KG1 (cell line): ENCODE measurements at regions not wholly inside any gene's neighbourhood (a gene's known extent, or its start where the extent isn't known, plus 50 kb on each side); places are given as distances from the start of the nearest gene placed in this dataset.

Experiments used
- DNase-seq: peaks from one replicate; lab custom pipeline; 2025; lab: John Stamatoyannopoulos, UW

DNA sequence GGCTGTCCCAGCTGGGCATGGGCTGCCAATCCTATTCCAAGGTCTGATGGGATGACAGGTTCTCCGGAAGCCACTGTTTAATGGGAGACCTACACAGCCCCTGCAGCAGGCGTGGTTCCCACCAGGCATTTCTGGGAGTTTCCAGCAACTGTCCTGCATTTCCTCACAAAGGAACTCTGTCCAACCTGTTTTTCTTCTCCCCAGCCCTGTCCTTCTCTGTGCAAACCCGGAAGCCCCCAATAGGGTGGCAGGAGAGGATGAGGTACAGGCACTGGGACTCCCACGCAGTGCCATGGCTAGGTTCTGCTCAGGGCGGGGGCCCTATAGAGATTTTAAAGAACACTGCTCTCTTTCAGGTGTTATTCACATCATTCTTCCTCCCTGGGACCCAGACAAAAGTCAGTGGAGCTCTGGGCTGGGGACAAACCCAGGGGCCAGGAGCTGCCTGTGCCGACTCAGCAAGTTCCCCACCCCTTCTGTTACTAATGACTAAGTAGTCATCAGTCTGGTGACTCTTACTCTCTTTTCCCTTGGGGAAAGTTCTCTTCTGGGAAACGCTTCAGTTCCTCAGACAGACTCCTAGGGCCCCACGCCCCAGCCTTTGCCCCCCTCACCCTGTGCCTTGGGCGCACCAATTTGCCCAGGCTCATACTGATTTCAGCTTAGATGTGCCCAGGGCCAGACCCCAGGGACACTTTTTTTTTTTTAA, 97.7 kb downstream of the CD47 start:
- DNase-seq = no peak

DNA sequence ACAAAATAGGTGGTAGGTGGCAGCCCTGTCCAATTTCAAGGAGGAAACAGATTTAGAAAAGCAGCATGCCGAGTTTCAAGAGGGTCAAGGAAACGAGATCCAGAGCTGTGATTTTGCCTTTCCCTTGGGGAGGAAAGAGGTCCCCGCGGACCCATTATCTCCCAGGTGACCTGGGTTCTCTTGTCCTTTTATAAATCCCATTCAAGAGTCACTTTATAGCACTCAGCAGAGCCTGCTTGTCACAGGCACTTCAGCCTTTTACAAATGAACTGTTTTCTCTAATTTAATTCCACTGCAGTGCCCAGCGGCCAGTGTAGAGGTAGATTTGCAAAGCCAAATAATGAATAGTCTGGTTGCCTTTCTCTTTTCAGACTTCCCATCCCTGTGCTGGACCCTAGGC, 99.9 kb downstream of the CD47 start:
- DNase-seq = no peak

DNA sequence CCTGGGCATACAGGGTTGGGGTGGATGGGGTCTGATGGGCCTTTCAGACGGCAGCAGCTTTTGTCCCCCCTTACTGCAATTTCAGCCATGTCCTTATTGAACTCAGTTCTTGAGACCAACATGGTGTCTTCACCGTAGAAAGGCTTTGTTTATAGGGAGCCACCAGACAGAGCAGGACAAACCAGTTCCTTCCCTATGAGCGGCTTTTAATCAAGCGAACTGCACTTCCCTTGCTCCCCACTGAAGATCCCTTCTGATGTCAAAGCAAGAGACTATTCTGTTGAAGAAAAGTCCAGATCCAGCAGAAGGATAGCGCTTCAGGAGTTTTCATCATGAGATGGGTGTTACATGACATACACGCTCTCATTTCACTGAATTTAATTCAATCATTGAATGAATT, 100.4 kb downstream of the CD47 start:
- DNase-seq = no peak

GRCh38 chr3:107989661-107990060, 101.2 kb downstream of the CD47 start:
- DNase-seq = no peak

DNA sequence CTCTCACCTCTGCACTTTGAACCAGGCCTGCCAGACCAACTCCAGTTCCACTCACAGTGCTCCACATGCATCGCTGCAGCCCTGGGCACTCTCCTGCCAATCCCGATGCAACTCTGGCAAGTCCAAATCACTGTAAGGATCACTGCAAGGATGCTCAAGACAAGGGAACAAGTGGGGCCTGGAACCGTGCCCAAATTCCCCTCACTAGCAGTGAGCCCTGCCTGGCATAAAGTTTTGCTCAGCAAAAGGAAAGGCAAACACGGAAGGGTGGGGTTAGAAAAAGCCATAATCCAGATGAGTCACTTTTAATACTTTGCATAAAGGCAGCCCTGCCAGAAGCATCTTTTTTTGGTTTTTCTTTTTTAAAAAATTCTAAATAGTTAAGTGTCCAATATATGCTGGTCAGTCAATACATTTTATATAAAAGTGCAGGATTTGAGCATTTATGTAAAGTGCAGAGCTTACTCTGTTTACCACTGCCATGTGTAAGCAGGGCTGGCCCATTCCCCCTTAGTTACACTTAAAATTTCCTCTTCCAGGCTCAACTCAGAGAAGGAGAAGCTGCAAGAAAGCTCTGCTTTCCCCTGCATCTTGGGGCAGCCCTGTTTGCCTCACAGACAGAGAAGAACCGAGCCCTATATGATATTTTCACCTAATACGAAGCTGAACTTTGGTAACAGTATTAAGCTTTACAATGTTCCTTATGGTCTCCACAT, 102.2 kb downstream of the CD47 start:
- no peak for DNase-seq

- DNase-seq = no peak
These were observed 103.5 kb downstream of the CD47 start for GRCh38 chr3:107987036-107987939.

GRCh38 chr3:107986505-107986904, 104.3 kb downstream of the CD47 start:
- DNase-seq = no peak

DNA sequence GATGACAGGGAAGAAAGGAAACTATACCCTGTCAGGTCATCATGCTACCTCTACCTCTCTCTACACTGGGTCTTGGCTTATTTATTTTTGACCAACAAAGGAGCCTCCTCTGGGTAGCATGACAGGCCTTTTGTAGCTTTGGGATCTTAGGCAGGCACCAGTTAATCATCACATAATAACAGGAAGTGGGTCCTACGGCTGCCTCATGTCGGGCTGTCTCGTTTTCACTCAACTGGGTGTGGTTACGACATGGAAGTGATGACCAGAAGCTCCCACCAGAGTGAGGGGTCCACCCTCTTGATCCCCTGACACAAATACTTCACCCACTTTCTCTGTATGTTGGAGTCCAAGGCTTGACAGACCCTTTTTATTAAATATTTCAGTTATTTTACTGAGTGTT, 105.3 kb downstream of the CD47 start:
- no peak for DNase-seq

- DNase-seq = no peak
These were observed 107.6 kb downstream of the CD47 start for GRCh38 chr3:107983247-107983646.

GRCh38 chr3:107982165-107982564, 108.7 kb downstream of the CD47 start:
- no peak for DNase-seq

DNA sequence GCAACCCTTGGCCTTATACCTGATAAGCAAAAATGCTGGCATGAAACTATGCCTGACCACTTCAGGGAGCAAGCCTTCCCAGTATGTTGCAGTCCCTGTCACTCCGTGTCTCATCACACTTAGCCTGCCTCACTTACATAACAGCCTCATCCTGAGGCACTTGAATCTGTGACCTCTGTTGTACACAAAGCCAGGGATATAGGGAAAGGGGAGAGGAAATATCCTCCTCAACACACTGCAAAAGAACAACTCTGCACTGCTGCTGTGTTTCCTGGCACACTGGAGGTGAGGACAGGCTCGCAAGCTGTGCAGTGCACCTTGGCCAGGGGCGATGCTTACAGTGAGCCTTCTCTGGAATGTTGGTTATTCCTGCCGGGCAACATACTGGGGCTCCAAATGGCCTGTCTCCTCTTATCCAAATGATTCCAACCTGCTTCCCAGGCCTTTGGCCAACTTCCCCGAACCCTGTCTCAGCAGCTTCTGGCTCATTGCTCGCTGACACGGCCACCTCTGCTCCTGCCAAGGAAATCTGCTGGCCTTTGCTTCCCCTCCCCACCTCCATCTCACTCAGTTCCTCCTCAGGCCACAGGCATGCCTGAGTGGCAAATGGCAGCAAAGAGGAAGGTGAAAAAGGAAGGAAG, 109.2 kb downstream of the CD47 start:
- no peak for DNase-seq

- DNase-seq = no peak
These were observed 111.3 kb downstream of the CD47 start for GRCh38 chr3:107979538-107979937.

DNA sequence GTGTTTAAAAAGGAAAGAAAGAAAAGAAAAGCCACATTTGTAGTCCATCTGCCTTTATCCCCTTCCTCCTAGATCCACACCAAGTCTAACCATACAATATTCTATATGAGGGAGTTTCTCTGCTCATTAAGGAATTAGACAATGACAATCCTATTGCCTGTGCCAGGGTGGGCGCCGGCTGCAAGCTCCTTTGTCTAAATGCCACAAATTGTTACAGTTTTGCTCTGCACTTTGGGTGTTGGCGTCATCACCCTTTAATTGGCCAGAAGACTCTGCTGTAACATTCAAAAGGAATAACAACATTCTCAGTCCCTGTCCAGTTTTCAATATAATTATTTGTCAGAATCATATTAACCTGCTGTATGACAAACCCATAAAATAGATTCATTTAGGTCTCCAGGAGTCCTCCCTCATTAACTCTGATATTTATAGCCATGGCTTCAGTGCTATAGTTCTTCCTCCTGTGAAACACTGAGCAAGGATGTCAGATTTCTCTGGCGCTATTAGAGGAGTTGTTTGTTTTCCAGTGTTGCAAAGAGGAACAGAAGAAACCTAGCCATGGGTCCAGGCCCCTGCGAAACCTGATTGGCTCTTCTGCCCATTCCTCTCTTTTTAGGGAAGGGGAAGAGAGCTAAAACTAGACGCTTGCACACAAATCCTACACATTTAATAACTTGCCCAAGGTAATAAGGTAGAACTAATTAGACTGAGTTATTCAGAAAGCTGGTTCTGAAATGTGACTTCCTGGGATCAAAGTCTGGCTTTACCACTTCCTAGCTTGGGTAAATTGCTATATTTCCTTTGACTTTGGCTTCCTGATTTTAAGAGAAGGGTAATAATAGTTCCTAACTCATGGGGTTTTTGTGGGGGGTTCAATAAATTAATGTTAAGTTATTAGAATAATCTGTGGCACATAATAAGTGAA, 112.4 kb downstream of the CD47 start:
- no peak for DNase-seq

DNA sequence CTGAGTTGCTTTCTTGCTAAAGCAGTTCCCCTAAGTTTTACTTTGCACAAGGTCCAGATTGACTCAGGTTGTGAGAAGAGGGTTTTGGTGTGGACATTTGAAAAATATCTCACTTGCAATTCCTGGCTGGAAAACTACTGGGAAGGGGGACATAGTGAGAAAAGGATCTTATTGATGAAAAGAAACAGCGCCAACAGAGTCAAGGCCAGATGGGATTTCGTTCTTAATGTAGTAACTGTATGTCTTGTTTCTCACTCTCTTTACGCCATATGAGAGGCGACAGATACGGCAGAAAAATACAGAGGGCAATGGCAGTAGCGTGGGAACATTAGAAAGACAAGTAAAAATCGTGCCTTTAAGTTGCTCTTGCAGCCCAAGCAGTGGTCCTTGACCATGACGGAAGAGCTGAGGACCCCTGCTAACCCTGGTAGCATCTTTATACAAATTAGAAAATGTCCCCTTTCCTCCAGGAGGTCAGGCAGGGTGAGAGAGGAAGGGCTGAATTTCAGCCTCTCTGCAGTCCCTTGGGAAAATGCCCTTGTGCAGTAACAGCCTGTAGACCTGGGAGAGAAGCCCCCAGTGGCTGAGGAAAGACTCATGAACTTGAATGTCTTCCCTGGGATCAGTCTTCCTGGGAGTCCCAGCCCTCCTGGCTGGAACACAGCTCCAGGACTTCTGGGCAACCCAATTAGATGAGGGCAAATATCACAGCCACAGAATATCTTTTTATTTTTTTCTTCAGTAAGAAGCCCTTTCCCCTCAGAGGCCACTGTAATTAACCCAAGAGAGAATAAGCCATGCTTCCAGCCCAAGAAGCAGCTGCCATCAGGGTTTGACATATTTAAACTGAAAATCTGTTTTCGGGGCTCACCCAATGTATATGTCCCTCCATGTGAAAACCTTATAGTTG, 113.4 kb downstream of the CD47 start:
- DNase-seq = no peak

GRCh38 chr3:107976202-107976800, 114.5 kb downstream of the CD47 start:
- DNase-seq = no peak

DNA sequence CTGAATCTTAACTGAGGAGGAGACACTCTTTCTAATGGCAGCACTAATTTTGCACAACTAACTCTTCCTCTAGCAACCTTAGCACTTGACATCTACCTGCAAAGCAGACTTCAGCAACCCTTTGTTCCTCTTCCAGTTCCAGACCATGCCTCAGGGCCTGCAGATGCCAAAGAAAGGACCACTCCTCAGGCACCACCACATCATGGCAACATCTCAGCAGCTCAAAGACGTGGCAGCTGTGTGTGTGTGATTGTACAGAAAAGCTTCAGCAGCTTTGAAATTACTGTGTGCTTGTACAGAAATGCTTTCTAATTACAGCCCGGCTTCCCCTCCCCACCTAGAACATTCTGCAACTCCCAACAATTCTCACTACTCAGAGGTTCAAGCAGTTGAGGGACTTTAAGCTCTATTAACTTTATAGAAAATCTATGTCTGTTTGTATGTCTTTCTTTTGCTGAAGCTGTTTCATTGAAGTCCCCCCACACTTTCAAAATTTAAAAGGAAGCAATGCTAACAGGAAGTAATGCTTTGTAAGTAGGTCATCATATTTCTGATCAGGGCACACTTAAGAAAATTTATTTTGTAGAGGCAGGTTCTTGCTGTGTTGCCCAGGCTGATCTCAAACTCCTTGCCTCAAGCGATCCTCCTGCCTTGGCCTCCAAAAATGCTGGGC, 115.2 kb downstream of the CD47 start:
- DNase-seq = no peak

GRCh38 chr3:107973961-107974360, 116.9 kb downstream of the CD47 start:
- no peak for DNase-seq

GRCh38 chr3:107973152-107973551, 117.7 kb downstream of the CD47 start:
- no peak for DNase-seq

DNA sequence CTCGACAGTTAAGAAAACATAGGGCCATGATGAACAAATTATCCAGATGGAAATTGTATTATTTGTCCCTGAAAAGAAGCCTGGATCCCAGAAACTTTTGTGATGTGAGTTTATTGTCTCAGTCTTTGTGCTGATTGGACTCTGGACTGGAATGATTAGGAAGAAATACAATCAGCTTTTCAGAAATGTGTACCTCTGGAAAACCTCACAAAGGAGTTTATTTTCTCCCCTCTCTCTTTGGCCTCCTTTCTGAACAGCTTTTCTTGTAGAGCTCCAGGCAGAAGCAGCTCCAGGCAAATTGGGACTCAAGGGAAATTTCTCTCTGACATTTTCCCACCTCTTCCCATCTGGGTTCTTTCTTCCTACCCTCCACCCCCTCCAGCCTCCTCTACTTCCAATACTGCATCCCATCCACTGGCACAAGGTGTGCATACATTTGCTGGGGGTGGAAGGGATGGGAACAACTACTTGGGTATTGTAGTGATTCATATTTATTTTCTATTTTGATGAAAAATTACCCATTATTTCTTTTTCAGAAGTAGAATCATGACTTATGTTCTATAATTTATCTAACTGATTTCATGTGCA, 119.7 kb downstream of the CD47 start:
- no peak for DNase-seq
